ENCODE measurements at regions not wholly inside any gene's neighbourhood (a gene's known extent, or its start where the extent isn't known, plus 50 kb on each side); places are given as distances from the start of the nearest gene placed in this dataset.

DNA sequence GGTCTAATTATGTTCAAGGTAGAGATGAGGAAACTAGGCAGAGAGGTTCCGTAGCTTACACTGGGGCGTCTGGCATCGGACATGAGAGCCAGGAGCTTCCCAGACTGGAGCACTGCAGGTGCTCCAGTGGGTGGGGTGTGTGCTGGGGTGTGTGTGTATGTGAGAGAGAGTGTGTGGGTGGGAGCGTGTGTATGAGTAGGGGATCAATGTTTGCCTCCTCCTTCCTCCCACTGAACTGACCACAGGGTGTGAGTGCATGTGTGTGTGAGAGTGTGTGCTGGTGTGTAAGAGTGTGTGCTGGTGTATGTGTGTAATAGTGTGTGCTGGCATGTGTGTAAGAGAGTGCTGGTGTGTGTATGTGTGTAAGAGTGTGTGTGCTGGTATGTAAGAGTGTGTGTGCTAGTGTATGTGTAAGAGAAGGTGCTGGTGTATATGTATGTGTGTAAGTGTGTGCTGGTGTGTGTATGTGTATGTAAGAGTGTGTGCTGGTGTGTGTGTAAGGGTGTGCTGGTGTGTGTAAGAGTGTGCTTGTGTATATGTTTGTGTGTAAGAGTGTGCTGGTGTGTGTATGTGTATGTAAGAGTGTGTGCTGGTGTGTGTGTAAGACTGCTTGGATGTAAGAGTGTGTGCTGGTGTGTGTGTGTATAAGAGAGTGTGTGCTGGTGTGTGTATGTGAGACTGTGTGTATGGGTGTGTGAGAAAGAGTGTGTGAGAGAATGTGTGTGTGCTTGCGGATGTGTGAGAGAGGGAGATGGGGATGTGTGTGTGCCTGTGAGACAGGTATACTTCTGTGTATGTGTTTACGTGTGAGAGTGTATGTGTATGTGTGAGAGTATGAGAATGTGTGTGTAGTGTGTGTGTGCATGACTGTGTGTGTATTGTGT lies 139.9 kb downstream of the MRM1 start:
- intact Hi-C loops (cut with DNase I), result no loop called here
- DNase-seq, result no peak
- no peaks in the 10 kb centered on the region for H3K4me1 ChIP-seq
- 88 to 90% methylated on average over 6 of the region's 6 CpGs for WGBS, 2 donors
- no peaks in the 10 kb centered on the region for H3K9me3 ChIP-seq
- no peak overlapping the region for H3K27ac ChIP-seq
- no peaks in the 10 kb centered on the region for H3K36me3 ChIP-seq
- H3K4me3 ChIP-seq, result no peak overlapping the region
- TF ChIP-seq POLR2A (IDR thresholded peaks at IDR 0.05), result no peak
- no peak for TF ChIP-seq EP300 (IDR thresholded peaks at IDR 0.05)
- TF ChIP-seq, protein P1, sequence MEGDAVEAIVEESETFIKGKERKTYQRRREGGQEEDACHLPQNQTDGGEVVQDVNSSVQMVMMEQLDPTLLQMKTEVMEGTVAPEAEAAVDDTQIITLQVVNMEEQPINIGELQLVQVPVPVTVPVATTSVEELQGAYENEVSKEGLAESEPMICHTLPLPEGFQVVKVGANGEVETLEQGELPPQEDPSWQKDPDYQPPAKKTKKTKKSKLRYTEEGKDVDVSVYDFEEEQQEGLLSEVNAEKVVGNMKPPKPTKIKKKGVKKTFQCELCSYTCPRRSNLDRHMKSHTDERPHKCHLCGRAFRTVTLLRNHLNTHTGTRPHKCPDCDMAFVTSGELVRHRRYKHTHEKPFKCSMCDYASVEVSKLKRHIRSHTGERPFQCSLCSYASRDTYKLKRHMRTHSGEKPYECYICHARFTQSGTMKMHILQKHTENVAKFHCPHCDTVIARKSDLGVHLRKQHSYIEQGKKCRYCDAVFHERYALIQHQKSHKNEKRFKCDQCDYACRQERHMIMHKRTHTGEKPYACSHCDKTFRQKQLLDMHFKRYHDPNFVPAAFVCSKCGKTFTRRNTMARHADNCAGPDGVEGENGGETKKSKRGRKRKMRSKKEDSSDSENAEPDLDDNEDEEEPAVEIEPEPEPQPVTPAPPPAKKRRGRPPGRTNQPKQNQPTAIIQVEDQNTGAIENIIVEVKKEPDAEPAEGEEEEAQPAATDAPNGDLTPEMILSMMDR (IDR thresholded peaks at IDR 0.05), result no peak
- TF ChIP-seq POLR2AphosphoS5 (IDR thresholded peaks at IDR 0.05), result no peak
- H3K27me3 ChIP-seq, result peaks cover 0 to 6% (median 0%) of the 10 kb centered on the region in 3 donors

DNA sequence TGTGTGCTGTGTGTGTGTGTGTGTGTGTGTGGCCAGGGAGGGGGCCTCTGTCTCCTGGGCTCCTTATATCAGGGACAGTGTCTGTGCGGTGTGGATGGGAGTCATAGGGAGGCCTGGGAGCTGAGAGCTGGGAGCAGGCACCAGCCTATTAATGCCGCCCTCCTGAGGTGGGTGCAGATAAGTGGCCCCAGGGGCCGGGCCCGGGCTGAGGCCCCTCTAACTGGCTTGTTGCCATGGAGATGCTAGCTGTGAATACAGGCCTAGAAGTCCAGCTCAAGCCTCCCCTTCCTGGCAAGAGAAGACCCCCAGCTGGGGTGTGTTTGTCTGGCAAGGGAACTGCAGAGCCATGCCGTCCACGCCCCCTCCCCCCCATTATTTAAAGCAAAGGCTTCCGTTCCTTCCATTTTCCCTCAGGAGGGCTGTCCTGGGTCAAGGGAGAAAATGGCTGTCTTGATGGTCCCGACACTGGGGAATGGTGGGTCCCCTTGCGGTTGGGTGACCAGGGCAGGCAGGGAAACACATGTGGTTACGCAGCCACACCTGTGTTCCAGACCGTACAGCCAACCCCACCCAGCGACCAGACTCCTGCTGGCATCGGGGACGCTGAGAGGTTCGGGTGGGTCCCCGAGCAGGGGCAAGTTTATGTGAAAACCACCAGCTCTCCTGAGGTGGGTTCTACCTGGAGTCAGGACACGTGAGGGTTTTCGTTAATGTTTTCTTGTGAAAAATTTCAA lies 141.1 kb downstream of the MRM1 start:
- intact Hi-C loops (cut with DNase I), result no loop called here

DNA sequence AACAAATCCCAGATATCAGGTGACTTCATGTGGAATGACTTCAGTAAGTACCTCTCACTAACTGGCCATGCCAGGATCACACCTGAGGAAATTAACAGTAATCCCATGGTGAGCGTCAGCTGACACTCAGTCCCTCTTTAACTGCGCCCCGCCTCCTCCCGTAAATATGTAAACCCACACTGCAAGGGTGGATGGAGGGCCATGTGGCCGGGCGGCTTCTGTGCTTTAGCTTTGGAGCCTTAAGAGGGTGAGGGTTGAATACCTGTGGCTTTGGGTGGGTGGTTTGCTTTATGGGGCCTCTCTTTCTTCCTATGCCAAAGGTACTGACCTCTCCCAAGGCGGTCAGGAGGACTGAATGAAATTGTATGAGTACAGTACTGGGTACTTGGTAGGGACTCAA lies 141.7 kb downstream of the MRM1 start:
- Histone ChIP-seq H3K4me3 (no peak overlapping the region), H3K4me1 (no peaks in the 10 kb centered on the region), H3K27ac (no peak overlapping the region), H3K27me3 (peaks cover 0 to 6% (median 0%) of the 10 kb centered on the region in 3 donors), H3K9me3 (no peaks in the 10 kb centered on the region), H3K36me3 (no peaks in the 10 kb centered on the region)
- no peak for DNase-seq
- whole genome bisulfite sequencing, 2 donors, result 55 to 73% methylated on average over 7 of the region's 7 CpGs
- intact Hi-C loops (cut with DNase I), result no loop called here
- TF ChIP-seq POLR2A (IDR thresholded peaks at IDR 0.05) (no peak), EP300 (IDR thresholded peaks at IDR 0.05) (no peak), POLR2AphosphoS5 (IDR thresholded peaks at IDR 0.05) (no peak)
- TF ChIP-seq, protein P1 (IDR thresholded peaks at IDR 0.05), result no peak

More for the DNA sequence above, 141.1 kb downstream of the MRM1 start:
- TF ChIP-seq, protein P1 (IDR thresholded peaks at IDR 0.05), result no peak
- TF ChIP-seq POLR2A (IDR thresholded peaks at IDR 0.05), result no peak
- TF ChIP-seq EP300 (IDR thresholded peaks at IDR 0.05), result no peak
- TF ChIP-seq POLR2AphosphoS5 (IDR thresholded peaks at IDR 0.05), result no peak
- WGBS, 2 donors, result 67 to 71% methylated on average over 18 of the region's 18 CpGs
- no peak overlapping the region for H3K4me3 ChIP-seq
- no peak overlapping the region for H3K27ac ChIP-seq
- H3K27me3 ChIP-seq, result peaks cover 0 to 6% (median 0%) of the 10 kb centered on the region in 3 donors
- no peaks in the 10 kb centered on the region for H3K4me1 ChIP-seq
- no peak for DNase-seq
- no peaks in the 10 kb centered on the region for H3K9me3 ChIP-seq
- H3K36me3 ChIP-seq, result no peaks in the 10 kb centered on the region

DNA sequence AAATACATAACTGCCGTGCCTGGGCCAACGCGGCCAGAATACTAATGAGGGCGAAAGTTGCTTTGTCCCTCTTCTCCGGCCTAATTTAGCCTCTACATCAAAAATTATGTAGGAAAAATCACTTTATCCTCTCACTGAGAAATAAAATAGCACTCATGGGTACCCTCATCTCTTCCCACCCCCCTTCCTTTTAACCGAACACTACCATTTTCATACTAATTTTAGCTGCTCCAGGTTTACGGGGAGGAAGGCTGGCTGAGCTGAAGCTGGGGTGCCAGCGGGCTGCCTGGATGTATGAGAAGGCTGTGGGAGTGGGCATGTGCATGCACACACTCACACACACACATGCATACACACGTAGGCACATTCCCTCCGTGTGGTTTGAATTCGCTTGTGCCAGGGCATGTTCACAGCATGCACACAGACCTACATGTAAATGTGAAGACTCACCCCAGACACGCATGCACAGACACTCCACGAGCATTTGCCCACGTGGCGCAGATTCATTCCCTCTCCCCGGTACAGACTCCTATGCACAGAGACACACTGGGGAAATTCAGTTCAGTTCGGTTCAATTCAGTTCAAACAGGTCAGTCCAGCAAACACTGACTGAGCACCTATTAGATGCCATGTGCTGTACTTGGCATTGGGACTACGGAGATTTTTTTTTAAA lies 145.1 kb downstream of the MRM1 start:
- WGBS, 2 donors, result 89 to 93% methylated on average over 18 of the region's 18 CpGs

More for the DNA sequence above, 145.1 kb downstream of the MRM1 start:
- Histone ChIP-seq H3K36me3 (no peaks in the 10 kb centered on the region), H3K4me3 (no peak overlapping the region), H3K27ac (no peak overlapping the region), H3K4me1 (no peaks in the 10 kb centered on the region), H3K27me3 (peaks cover 0 to 18% (median 3%) of the 10 kb centered on the region in 3 donors), H3K9me3 (no peaks in the 10 kb centered on the region)
- no peak for TF ChIP-seq POLR2AphosphoS5 (IDR thresholded peaks at IDR 0.05)
- no peak for TF ChIP-seq POLR2A (IDR thresholded peaks at IDR 0.05)
- TF ChIP-seq, protein P1 (IDR thresholded peaks at IDR 0.05), result no peak
- no peak for TF ChIP-seq EP300 (IDR thresholded peaks at IDR 0.05)
- no peak for DNase-seq
- intact Hi-C loops (cut with DNase I), result no loop called here
